GM18507 (cell line): ENCODE measurements at regions not wholly inside any gene's neighbourhood (a gene's known extent, or its start where the extent isn't known, plus 50 kb on each side); places are given as distances from the start of the nearest gene placed in this dataset.
A peak's percentile ranks its signal among the peaks of the same experiment; 100 is the strongest.
"Not testable (repeated sequence)": the region's sequence is repeated elsewhere in the genome, so short reads cannot be mapped to it uniquely, and the experiment has no call there.

ENCODE experiments used
- DNase-seq: peaks from one replicate; pipeline ENCODE4 v3.0.0; 2011; ENCODE audit warnings: low read depth; ENCODE audit not compliant: insufficient read length; ENCODE audit errors: extremely low spot score
- FAIRE-seq: peaks from 2 replicates; lab custom pipeline; 2011; peaks lifted over from hg19 to GRCh38; lab: Jason Lieb, UNC

GRCh38 chr5:158209219-158209908 is 350.4 kb upstream of the CLINT1 start:
- no peak for DNase-seq
- no peak for FAIRE-seq

- DNase-seq (no peak), FAIRE-seq (no peak)
Observed at GRCh38 chr5:158207733-158208132, 348.8 kb upstream of the CLINT1 start.

GRCh38 chr5:158205992-158206391 is 347.0 kb upstream of the CLINT1 start:
- FAIRE-seq (no peak), DNase-seq (no peak)

- DNase-seq (no peak), FAIRE-seq (no peak)
Observed at GRCh38 chr5:158203261-158203660, 344.3 kb upstream of the CLINT1 start.

GRCh38 chr5:158202801-158203200 is 343.9 kb upstream of the CLINT1 start:
- FAIRE-seq (no peak), DNase-seq (no peak)

- DNase-seq (no peak), FAIRE-seq (no peak)
Observed at GRCh38 chr5:158200619-158201018, 341.7 kb upstream of the CLINT1 start.

GRCh38 chr5:158198636-158199035 is 339.7 kb upstream of the CLINT1 start:
- FAIRE-seq (peak; percentile 88), DNase-seq (peak; percentile 20)

- no peak for DNase-seq
Observed at GRCh38 chr5:158195416-158196210, 336.7 kb upstream of the CLINT1 start.

GRCh38 chr5:158194561-158194976 is 335.6 kb upstream of the CLINT1 start:
- DNase-seq (no peak), FAIRE-seq (no peak)

More at GRCh38 chr5:158195416-158196210, 336.7 kb upstream of the CLINT1 start:
- FAIRE-seq = no peak

GRCh38 chr5:158193395-158193794 is 334.4 kb upstream of the CLINT1 start:
- DNase-seq, FAIRE-seq: not testable (repeated sequence)

GRCh38 chr5:158180407-158180806 is 321.5 kb upstream of the CLINT1 start:
- no peak for FAIRE-seq

GRCh38 chr5:158179271-158179670 is 320.3 kb upstream of the CLINT1 start:
- FAIRE-seq = no peak
- no peak for DNase-seq

More at GRCh38 chr5:158180407-158180806, 321.5 kb upstream of the CLINT1 start:
- DNase-seq = no peak

- DNase-seq (no peak), FAIRE-seq (no peak)
Observed at GRCh38 chr5:158178535-158178934, 319.6 kb upstream of the CLINT1 start.

GRCh38 chr5:158177146-158177545 is 318.2 kb upstream of the CLINT1 start:
- no peak for DNase-seq
- FAIRE-seq = no peak

- DNase-seq (no peak), FAIRE-seq (no peak)
Observed at GRCh38 chr5:158175934-158176481, 317.1 kb upstream of the CLINT1 start.

- FAIRE-seq = peak; percentile 83
- DNase-seq = peak; percentile 47
Observed at GRCh38 chr5:158174918-158175851, 316.2 kb upstream of the CLINT1 start.

GRCh38 chr5:158174026-158174425 is 315.1 kb upstream of the CLINT1 start:
- no peak for FAIRE-seq
- no peak for DNase-seq

- no peak for FAIRE-seq
- DNase-seq = no peak
Observed at GRCh38 chr5:158172005-158172404, 313.1 kb upstream of the CLINT1 start.

GRCh38 chr5:158170534-158170933 is 311.6 kb upstream of the CLINT1 start:
- FAIRE-seq (no peak), DNase-seq (no peak)
